ENCODE measurements at regions not wholly inside any gene's neighbourhood (a gene's known extent, or its start where the extent isn't known, plus 50 kb on each side); places are given as distances from the start of the nearest gene placed in this dataset.

GRCh38 chr20:39395478-39396291 lies 433.5 kb downstream of the DHX35 start:
- in situ Hi-C loops (cut with MboI; ENCODE audit: low sequenced_read_pairs): no loop called here

GRCh38 chr20:39394461-39394860 lies 432.3 kb downstream of the DHX35 start:
- in situ Hi-C loops (cut with MboI; ENCODE audit: low sequenced_read_pairs): no loop called here

GRCh38 chr20:39390186-39390585 lies 428.0 kb downstream of the DHX35 start:
- in situ Hi-C loops (cut with MboI; ENCODE audit: low sequenced_read_pairs): no loop called here

GRCh38 chr20:39381595-39381994 lies 419.5 kb downstream of the DHX35 start:
- in situ Hi-C loops (cut with MboI; ENCODE audit: low sequenced_read_pairs): no loop called here

GRCh38 chr20:39378776-39379175 lies 416.6 kb downstream of the DHX35 start:
- in situ Hi-C loops (cut with MboI; ENCODE audit: low sequenced_read_pairs): no loop called here

- in situ Hi-C loops (cut with MboI; ENCODE audit: low sequenced_read_pairs): no loop called here
Measured at GRCh38 chr20:39376788-39377187, 414.6 kb downstream of the DHX35 start.

- in situ Hi-C loops (cut with MboI; ENCODE audit: low sequenced_read_pairs): no loop called here
Measured at GRCh38 chr20:39364320-39364719, 402.2 kb downstream of the DHX35 start.

GRCh38 chr20:39359981-39360620 lies 398.0 kb downstream of the DHX35 start:
- in situ Hi-C loops (cut with MboI; ENCODE audit: low sequenced_read_pairs): no loop called here

- in situ Hi-C loops (cut with MboI; ENCODE audit: low sequenced_read_pairs): no loop called here
Measured at GRCh38 chr20:39358052-39358451, 395.9 kb downstream of the DHX35 start.

GRCh38 chr20:39356908-39357307 lies 394.8 kb downstream of the DHX35 start:
- in situ Hi-C loops (cut with MboI; ENCODE audit: low sequenced_read_pairs): no loop called here

- in situ Hi-C loops (cut with MboI; ENCODE audit: low sequenced_read_pairs): no loop called here
Measured at GRCh38 chr20:39349240-39349639, 387.1 kb downstream of the DHX35 start.

GRCh38 chr20:39347626-39348025 lies 385.5 kb downstream of the DHX35 start:
- in situ Hi-C loops (cut with MboI; ENCODE audit: low sequenced_read_pairs): no loop called here

- in situ Hi-C loops (cut with MboI; ENCODE audit: low sequenced_read_pairs): no loop called here
Measured at GRCh38 chr20:39342463-39342862, 380.3 kb downstream of the DHX35 start.

- in situ Hi-C loops (cut with MboI; ENCODE audit: low sequenced_read_pairs): no loop called here
Measured at GRCh38 chr20:39338469-39339376, 376.6 kb downstream of the DHX35 start.

- in situ Hi-C loops (cut with MboI; ENCODE audit: low sequenced_read_pairs): no loop called here
Measured at GRCh38 chr20:39333211-39333610, 371.1 kb downstream of the DHX35 start.

GRCh38 chr20:39328347-39328746 lies 366.2 kb downstream of the DHX35 start:
- in situ Hi-C loops (cut with MboI; ENCODE audit: low sequenced_read_pairs): no loop called here

- in situ Hi-C loops (cut with MboI; ENCODE audit: low sequenced_read_pairs): no loop called here
Measured at GRCh38 chr20:39326050-39326449, 363.9 kb downstream of the DHX35 start.

GRCh38 chr20:39318911-39319310 lies 356.8 kb downstream of the DHX35 start:
- in situ Hi-C loops (cut with MboI; ENCODE audit: low sequenced_read_pairs): no loop called here

GRCh38 chr20:39312676-39313075 lies 350.5 kb downstream of the DHX35 start:
- in situ Hi-C loops (cut with MboI; ENCODE audit: low sequenced_read_pairs): no loop called here

- in situ Hi-C loops (cut with MboI; ENCODE audit: low sequenced_read_pairs): no loop called here
Measured at GRCh38 chr20:39311851-39312506, 349.8 kb downstream of the DHX35 start.
